ENCODE measurements at regions not wholly inside any gene's neighbourhood (a gene's known extent, or its start where the extent isn't known, plus 50 kb on each side); places are given as distances from the start of the nearest gene placed in this dataset.

GRCh38 chr2:2800001-2800400, 468.9 kb upstream of the MYT1L start:
- Histone ChIP-seq H3K27ac (ENCODE audit: low read depth in 1 of 2, low read length in 2 of 2) (no peak overlapping the region), H3K27me3 (ENCODE audit: control insufficient read depth in 1 of 2, insufficient read depth in 2 of 2, low read length in 2 of 2) (no peaks in the 10 kb centered on the region), H3K4me1 (ENCODE audit: insufficient read depth, low read length) (no peaks in the 10 kb centered on the region), H3K4me3 (ENCODE audit: low read length) (no peak overlapping the region), H3K9me3 (ENCODE audit: control insufficient read depth in 1 of 2, insufficient read depth in 1 of 2, low read length in 2 of 2) (peaks cover 0 to 14% of the 10 kb centered on the region in 2 experiments), H3K36me3 (ENCODE audit: insufficient read depth, low read length) (no peaks in the 10 kb centered on the region)
- no peak for ATAC-seq (ENCODE audit: poor library complexity)
- TF ChIP-seq, protein P1, sequence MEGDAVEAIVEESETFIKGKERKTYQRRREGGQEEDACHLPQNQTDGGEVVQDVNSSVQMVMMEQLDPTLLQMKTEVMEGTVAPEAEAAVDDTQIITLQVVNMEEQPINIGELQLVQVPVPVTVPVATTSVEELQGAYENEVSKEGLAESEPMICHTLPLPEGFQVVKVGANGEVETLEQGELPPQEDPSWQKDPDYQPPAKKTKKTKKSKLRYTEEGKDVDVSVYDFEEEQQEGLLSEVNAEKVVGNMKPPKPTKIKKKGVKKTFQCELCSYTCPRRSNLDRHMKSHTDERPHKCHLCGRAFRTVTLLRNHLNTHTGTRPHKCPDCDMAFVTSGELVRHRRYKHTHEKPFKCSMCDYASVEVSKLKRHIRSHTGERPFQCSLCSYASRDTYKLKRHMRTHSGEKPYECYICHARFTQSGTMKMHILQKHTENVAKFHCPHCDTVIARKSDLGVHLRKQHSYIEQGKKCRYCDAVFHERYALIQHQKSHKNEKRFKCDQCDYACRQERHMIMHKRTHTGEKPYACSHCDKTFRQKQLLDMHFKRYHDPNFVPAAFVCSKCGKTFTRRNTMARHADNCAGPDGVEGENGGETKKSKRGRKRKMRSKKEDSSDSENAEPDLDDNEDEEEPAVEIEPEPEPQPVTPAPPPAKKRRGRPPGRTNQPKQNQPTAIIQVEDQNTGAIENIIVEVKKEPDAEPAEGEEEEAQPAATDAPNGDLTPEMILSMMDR (IDR thresholded peaks at IDR 0.05) = no peak
- Mint-ChIP-seq H3K9me3 (peaks cover 3% of the 10 kb centered on the region), H3K27me3 (peaks cover 17% of the 10 kb centered on the region), H3K36me3 (ENCODE audit: low read depth) (no peaks in the 10 kb centered on the region), H3K4me3 (no peak overlapping the region), H3K4me1 (ENCODE audit: low read depth) (no peaks in the 10 kb centered on the region), H3K27ac (no peak overlapping the region)
- intact Hi-C loops (cut with DNase I, micrococcal nuclease) = no loop called here
- DNase-seq = no peak
- POLR2A ChIA-PET = no interaction called here
- CTCF ChIA-PET = no interaction called here

DNA sequence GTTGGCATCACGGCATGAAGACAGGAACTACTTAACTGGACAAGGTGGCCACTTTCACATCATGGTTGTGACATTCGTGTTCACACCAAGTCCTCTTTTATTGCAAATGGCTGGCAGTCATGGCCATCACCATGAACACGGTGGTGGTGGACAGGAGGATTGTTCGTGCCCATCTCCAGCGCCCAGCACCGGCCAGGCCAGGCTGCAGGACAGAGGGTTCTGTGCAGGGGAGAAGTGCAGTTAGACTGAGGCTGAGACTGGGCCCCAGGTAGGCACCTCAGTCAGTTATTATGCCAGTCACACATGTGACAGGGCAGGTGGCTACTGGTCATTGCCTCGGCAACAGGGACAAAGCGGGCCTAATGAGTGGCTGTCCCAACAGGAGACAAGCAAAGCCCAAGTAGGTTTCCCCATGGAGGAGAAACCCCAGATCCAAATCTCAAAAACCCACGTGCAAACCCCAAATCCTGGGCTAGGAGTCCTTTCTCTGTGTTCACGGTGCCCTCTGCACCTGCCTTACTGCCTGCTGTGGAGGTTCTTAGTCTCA, 468.1 kb upstream of the MYT1L start:
- CTCF ChIA-PET = no interaction called here
- no peaks in the 10 kb centered on the region for H3K36me3 ChIP-seq (ENCODE audit: insufficient read depth, low read length)

GRCh38 chr2:2798337-2798736, 467.3 kb upstream of the MYT1L start:
- Histone ChIP-seq H3K27ac (ENCODE audit: low read depth in 1 of 2, low read length in 2 of 2) (no peak overlapping the region), H3K36me3 (ENCODE audit: insufficient read depth, low read length) (no peaks in the 10 kb centered on the region), H3K4me1 (ENCODE audit: insufficient read depth, low read length) (no peaks in the 10 kb centered on the region), H3K27me3 (ENCODE audit: control insufficient read depth in 1 of 2, insufficient read depth in 2 of 2, low read length in 2 of 2) (no peaks in the 10 kb centered on the region), H3K9me3 (ENCODE audit: control insufficient read depth in 1 of 2, insufficient read depth in 1 of 2, low read length in 2 of 2) (peaks cover 0 to 17% of the 10 kb centered on the region in 2 experiments), H3K4me3 (ENCODE audit: low read length) (no peak overlapping the region)
- H3K9me3 Mint-ChIP-seq = peaks cover 3% of the 10 kb centered on the region
- ATAC-seq (ENCODE audit: poor library complexity) (no peak), DNase-seq (no peak)
- intact Hi-C loops (cut with DNase I, micrococcal nuclease) = no loop called here
- H3K27ac Mint-ChIP-seq = no peak overlapping the region
- peaks cover 16% of the 10 kb centered on the region for H3K27me3 Mint-ChIP-seq
- H3K4me1 Mint-ChIP-seq (ENCODE audit: low read depth) = no peaks in the 10 kb centered on the region
- TF ChIP-seq, protein P1 (IDR thresholded peaks at IDR 0.05) = no peak
- no peak overlapping the region for H3K4me3 Mint-ChIP-seq
- CTCF ChIA-PET = no interaction called here
- POLR2A ChIA-PET = no interaction called here
- no peaks in the 10 kb centered on the region for H3K36me3 Mint-ChIP-seq (ENCODE audit: low read depth)

More for the DNA sequence above, 468.1 kb upstream of the MYT1L start:
- H3K4me3 Mint-ChIP-seq = no peak overlapping the region
- H3K27ac Mint-ChIP-seq = no peak overlapping the region
- H3K4me1 Mint-ChIP-seq (ENCODE audit: low read depth) = no peaks in the 10 kb centered on the region
- peaks cover 3% of the 10 kb centered on the region for H3K9me3 Mint-ChIP-seq
- intact Hi-C loops (cut with DNase I, micrococcal nuclease) = no loop called here
- TF ChIP-seq, protein P1 (IDR thresholded peaks at IDR 0.05) = no peak
- no peaks in the 10 kb centered on the region for H3K27me3 ChIP-seq (ENCODE audit: control insufficient read depth in 1 of 2, insufficient read depth in 2 of 2, low read length in 2 of 2)
- ATAC-seq (ENCODE audit: poor library complexity) = no peak
- no peaks in the 10 kb centered on the region for H3K4me1 ChIP-seq (ENCODE audit: insufficient read depth, low read length)
- H3K9me3 ChIP-seq (ENCODE audit: control insufficient read depth in 1 of 2, insufficient read depth in 1 of 2, low read length in 2 of 2) = peaks cover 0 to 14% of the 10 kb centered on the region in 2 experiments
- H3K27ac ChIP-seq (ENCODE audit: low read depth in 1 of 2, low read length in 2 of 2) = no peak overlapping the region
- peaks cover 13% of the 10 kb centered on the region for H3K27me3 Mint-ChIP-seq
- DNase-seq = no peak
- H3K36me3 Mint-ChIP-seq (ENCODE audit: low read depth) = no peaks in the 10 kb centered on the region
- no peak overlapping the region for H3K4me3 ChIP-seq (ENCODE audit: low read length)
- POLR2A ChIA-PET = no interaction called here

Data from CD4-positive, alpha-beta T cell (primary cell).